ENCODE measurements at regions not wholly inside any gene's neighbourhood (a gene's known extent, or its start where the extent isn't known, plus 50 kb on each side); places are given as distances from the start of the nearest gene placed in this dataset.

GRCh38 chr10:91153508-91153907 lies 67.0 kb upstream of the PCGF5 start:
- Histone ChIP-seq H3K9ac (ENCODE audit: low read length) (no peak overlapping the region), H3K4me1 (ENCODE audit: low read length) (no peaks in the 10 kb centered on the region), H3F3A (ENCODE audit: insufficient read depth, low read length) (no peaks in the 10 kb centered on the region), H3K9me3 (replicated peaks; ENCODE audit: insufficient read depth, low read length) (no peaks in the 10 kb centered on the region), H4K20me1 (ENCODE audit: insufficient read depth, low read length) (no peaks in the 10 kb centered on the region), H3K4me3 (ENCODE audit: low read length) (no peak overlapping the region), H3K27me3 (replicated peaks; ENCODE audit: insufficient read depth, low read length) (no peaks in the 10 kb centered on the region), H2AFZ (ENCODE audit: low read length) (no peak overlapping the region), H3K36me3 (replicated peaks; ENCODE audit: insufficient read depth, low read length) (no peaks in the 10 kb centered on the region), H3K9me2 (replicated peaks; ENCODE audit: insufficient read depth, low read length) (no peaks in the 10 kb centered on the region), H3K4me2 (ENCODE audit: low read depth, low read length) (no peak overlapping the region), H3K27ac (ENCODE audit: low read length) (no peak overlapping the region), H3K79me2 (ENCODE audit: low read length) (no peaks in the 10 kb centered on the region)
- DNase-seq = no peak
- no peak for TF ChIP-seq CTCF (IDR thresholded peaks at IDR 0.05; ENCODE audit: low read length)
- TF ChIP-seq EZH2 (optimal IDR thresholded peaks at IDR 0.05; ENCODE audit: low read depth, low read length) = no peak
- TF ChIP-seq EZH2phosphoT487 (IDR thresholded peaks at IDR 0.05; ENCODE audit: low read length) = no peak

- Histone ChIP-seq H3K4me1 (ENCODE audit: low read length) (no peaks in the 10 kb centered on the region), H3K9me3 (replicated peaks; ENCODE audit: insufficient read depth, low read length) (no peaks in the 10 kb centered on the region), H3K36me3 (replicated peaks; ENCODE audit: insufficient read depth, low read length) (no peaks in the 10 kb centered on the region), H3F3A (ENCODE audit: insufficient read depth, low read length) (no peaks in the 10 kb centered on the region), H3K4me3 (ENCODE audit: low read length) (no peak overlapping the region), H4K20me1 (ENCODE audit: insufficient read depth, low read length) (no peaks in the 10 kb centered on the region), H3K27me3 (replicated peaks; ENCODE audit: insufficient read depth, low read length) (no peaks in the 10 kb centered on the region), H2AFZ (ENCODE audit: low read length) (no peak overlapping the region), H3K9ac (ENCODE audit: low read length) (no peak overlapping the region), H3K27ac (ENCODE audit: low read length) (no peak overlapping the region), H3K9me2 (replicated peaks; ENCODE audit: insufficient read depth, low read length) (no peaks in the 10 kb centered on the region), H3K79me2 (ENCODE audit: low read length) (no peaks in the 10 kb centered on the region), H3K4me2 (ENCODE audit: low read depth, low read length) (no peak overlapping the region)
- no peak for DNase-seq
- TF ChIP-seq CTCF (IDR thresholded peaks at IDR 0.05; ENCODE audit: low read length) (no peak), EZH2 (optimal IDR thresholded peaks at IDR 0.05; ENCODE audit: low read depth, low read length) (no peak), EZH2phosphoT487 (IDR thresholded peaks at IDR 0.05; ENCODE audit: low read length) (no peak)
These were observed 65.6 kb upstream of the PCGF5 start for GRCh38 chr10:91154842-91155241.

GRCh38 chr10:91156196-91156595 lies 64.3 kb upstream of the PCGF5 start:
- H3F3A ChIP-seq (ENCODE audit: insufficient read depth, low read length) = no peaks in the 10 kb centered on the region
- no peaks in the 10 kb centered on the region for H3K4me1 ChIP-seq (ENCODE audit: low read length)
- H3K9ac ChIP-seq (ENCODE audit: low read length) = no peak overlapping the region
- no peaks in the 10 kb centered on the region for H4K20me1 ChIP-seq (ENCODE audit: insufficient read depth, low read length)
- H2AFZ ChIP-seq (ENCODE audit: low read length) = no peak overlapping the region
- TF ChIP-seq CTCF (IDR thresholded peaks at IDR 0.05; ENCODE audit: low read length) (no peak), EZH2phosphoT487 (IDR thresholded peaks at IDR 0.05; ENCODE audit: low read length) (no peak), EZH2 (optimal IDR thresholded peaks at IDR 0.05; ENCODE audit: low read depth, low read length) (no peak)
- H3K27me3 ChIP-seq (replicated peaks; ENCODE audit: insufficient read depth, low read length) = no peaks in the 10 kb centered on the region
- H3K36me3 ChIP-seq (replicated peaks; ENCODE audit: insufficient read depth, low read length) = no peaks in the 10 kb centered on the region
- H3K9me2 ChIP-seq (replicated peaks; ENCODE audit: insufficient read depth, low read length) = no peaks in the 10 kb centered on the region
- H3K9me3 ChIP-seq (replicated peaks; ENCODE audit: insufficient read depth, low read length) = no peaks in the 10 kb centered on the region
- H3K27ac ChIP-seq (ENCODE audit: low read length) = no peak overlapping the region
- DNase-seq = no peak
- no peak overlapping the region for H3K4me2 ChIP-seq (ENCODE audit: low read depth, low read length)
- H3K4me3 ChIP-seq (ENCODE audit: low read length) = no peak overlapping the region
- no peaks in the 10 kb centered on the region for H3K79me2 ChIP-seq (ENCODE audit: low read length)
